GM12878 (cell line): ENCODE measurements at regions not wholly inside any gene's neighbourhood (a gene's known extent, or its start where the extent isn't known, plus 50 kb on each side); places are given as distances from the start of the nearest gene placed in this dataset.

Experiments used
- ATAC-seq: fragments of 200-7000 bp; cut with Tn5 transposase; 3 replicates; pipeline ENCODE4 v1.9.1; 2020; ENCODE audit warnings: mild to moderate bottlenecking, moderate library complexity
- BruUV-seq: library from RNA; stranded (reverse); fragments of 400-500 nt; replicated peaks from 2 replicates; lab custom pipeline; 2021; lab: Mats Ljungman, UMichigan
- CTCF ChIA-PET: fragments of 300-600 bp; sonication (Branson Sonifier 250); formaldehyde crosslinking; extraction: SDS; loops from one replicate; lab custom pipeline; 2021; ENCODE audit warnings: inconsistent platforms; lab: Yijun Ruan, JAX
- POLR2A ChIA-PET: fragments of 350-600 bp; formaldehyde crosslinking; extraction: SDS; loops from one replicate; lab custom pipeline; 2021; ENCODE audit warnings: inconsistent platforms; lab: Charles Lee
- RAD21 ChIA-PET: fragments of 300-600 bp; sonication (Branson Sonifier 250); formaldehyde crosslinking; loops from one replicate; lab custom pipeline; 2023; ENCODE audit warnings: antibody characterized with exemption; ENCODE audit not compliant: unreplicated experiment; lab: Charles Lee
- SMC1A ChIA-PET: fragments of 300-600 bp; sonication (Branson Sonifier 250); formaldehyde crosslinking; loops from one replicate; lab custom pipeline; 2023; ENCODE audit not compliant: unreplicated experiment, uncharacterized antibody; lab: Charles Lee
- DNase-seq: peaks from one replicate; pipeline ENCODE4 v3.0.0-alpha.2; 2011; ENCODE audit warnings: low read depth, low spot score
- FAIRE-seq: peaks from 3 replicates; lab custom pipeline; 2011; peaks lifted over from hg19 to GRCh38; lab: Jason Lieb, UNC
- H2AFZ ChIP-seq: 2 replicates; pipeline ENCODE4 v1.6.0; 2011; ENCODE audit warnings: low read depth, low read length, control low read depth; ENCODE audit not compliant: control insufficient read depth
- H3K27ac ChIP-seq: 2 replicates; pipeline ENCODE4 v1.5.1; 2011; ENCODE audit warnings: control low read depth; ENCODE audit not compliant: control insufficient read depth, insufficient read depth
- H3K27me3 ChIP-seq, 2 experiments: replicated peaks in 1 of 2; 2 replicates each; pipeline versions ENCODE4 v1.6.0 to v1.6.1; 2011; ENCODE audit warnings: low read length in 1 of 2; ENCODE audit not compliant: control insufficient read depth in 2 of 2, insufficient read depth in 2 of 2
- H3K36me3 ChIP-seq, 2 experiments: 2 replicates each; pipeline ENCODE4 v1.5.1; 2011; ENCODE audit warnings: low read length in 1 of 2; ENCODE audit not compliant: control insufficient read depth in 2 of 2, insufficient read depth in 2 of 2
- H3K4me1 ChIP-seq: 2 replicates; pipeline ENCODE4 v1.6.1; 2011; ENCODE audit warnings: mild to moderate bottlenecking, low read length, moderate library complexity, mixed read lengths; ENCODE audit not compliant: control insufficient read depth, insufficient read depth
- H3K4me2 ChIP-seq: 2 replicates; pipeline ENCODE4 v1.6.0; 2011; ENCODE audit warnings: control low read depth; ENCODE audit not compliant: control insufficient read depth, insufficient read depth
- H3K4me3 ChIP-seq: fragments of 200-600 bp; sonication (generic); 2 replicates; pipeline ENCODE4 v1.5.1; 2016
- H3K79me2 ChIP-seq: 2 replicates; pipeline ENCODE4 v1.6.0; 2011; ENCODE audit warnings: low read length; ENCODE audit not compliant: control insufficient read depth, insufficient read depth
- H3K9ac ChIP-seq: 2 replicates; pipeline ENCODE4 v1.8.0; 2011; ENCODE audit warnings: low read length, control low read depth, mixed read lengths; ENCODE audit not compliant: control insufficient read depth, insufficient read depth
- H3K9me3 ChIP-seq: replicated peaks from 3 replicates; pipeline ENCODE4 v1.5.1; 2011; ENCODE audit warnings: mild to moderate bottlenecking, low read length; ENCODE audit not compliant: control insufficient read depth, insufficient read depth
- H4K20me1 ChIP-seq: 2 replicates; pipeline ENCODE4 v1.6.0; 2011; ENCODE audit not compliant: control insufficient read depth, insufficient read depth
- BCL11A ChIP-seq: IDR thresholded peaks from 2 replicates; pipeline ENCODE4 v1.6.1; 2011; ENCODE audit warnings: low read depth, low read length
- FOXM1 ChIP-seq: IDR thresholded peaks from 2 replicates; pipeline ENCODE4 v1.6.1; 2012; ENCODE audit warnings: low read depth, mild to moderate bottlenecking, inconsistent platforms, low read length, moderate library complexity
- MEF2B ChIP-seq: fragments of 450-650 bp; IDR thresholded peaks from 2 replicates; pipeline ENCODE4 v1.6.1; 2018; ENCODE audit warnings: mild to moderate bottlenecking, moderate library complexity; ENCODE audit not compliant: partially characterized antibody, poor library complexity, severe bottlenecking
- PML ChIP-seq: IDR thresholded peaks from 2 replicates; pipeline ENCODE4 v1.6.1; 2012; ENCODE audit warnings: low read length, inconsistent platforms
- RB1 ChIP-seq: fragments of 450-650 bp; formaldehyde crosslinking; IDR thresholded peaks from 2 replicates; pipeline ENCODE4 v1.6.1; 2017; ENCODE audit warnings: mild to moderate bottlenecking, borderline replicate concordance
- SMC3 ChIP-seq: IDR thresholded peaks from 2 replicates; pipeline ENCODE4 v1.6.1; 2011; ENCODE audit warnings: low read length, improper control_type of control experiment, borderline replicate concordance
- SRF ChIP-seq, 2 experiments: IDR thresholded peaks; 2 replicates each; pipeline ENCODE4 v1.6.1; 2011; ENCODE audit warnings: low read depth in 2 of 2, low read length in 2 of 2, mild to moderate bottlenecking in 1 of 2, moderate library complexity in 1 of 2
- WRNIP1 ChIP-seq: IDR thresholded peaks from 2 replicates; pipeline ENCODE4 v1.6.1; 2011; ENCODE audit warnings: low read depth, low read length, improper control_type of control experiment, borderline replicate concordance
- YBX1 ChIP-seq: fragments of 450-650 bp; IDR thresholded peaks from 2 replicates; pipeline ENCODE4 v1.6.1; 2016; ENCODE audit warnings: antibody characterized with exemption
- WGBS: methylation state at CpG from one replicate; pipeline ENCODE4 v1.1.6; 2016; ENCODE audit warnings: low lambda C conversion rate; ENCODE audit not compliant: insufficient replicate concordance, insufficient coverage; ENCODE audit errors: missing lambda C conversion rate; 5-methylcytosine and 5-hydroxymethylcytosine counted together
- in situ Hi-C: fragments of 300-500 bp; cut with MboI; formaldehyde crosslinking; loops from 9 replicates; pipeline ENCODE4 v1.14.3; 2018; ENCODE audit warnings: mixed read lengths
- intact Hi-C: fragments of 100-400 bp; cut with micrococcal nuclease; formaldehyde crosslinking; loops from one replicate; pipeline ENCODE4 v1.14.2; 2022; ENCODE audit not compliant: unreplicated experiment
- TF ChIP-seq, protein P1 (sequence below): IDR thresholded peaks from 2 replicates; pipeline ENCODE4 v1.6.1; 2011; ENCODE audit warnings: low read depth, low read length, improper control_type of control experiment, borderline replicate concordance
- TF ChIP-seq, protein P2 (sequence below): fragments of 450-650 bp; IDR thresholded peaks from 2 replicates; pipeline ENCODE4 v1.6.1; 2017; ENCODE audit warnings: borderline replicate concordance
- TF ChIP-seq, protein P3 (sequence below): fragments of 450-650 bp; IDR thresholded peaks from 2 replicates; pipeline ENCODE4 v1.6.1; 2018; ENCODE audit warnings: borderline replicate concordance, mild to moderate bottlenecking; ENCODE audit not compliant: partially characterized antibody

DNA sequence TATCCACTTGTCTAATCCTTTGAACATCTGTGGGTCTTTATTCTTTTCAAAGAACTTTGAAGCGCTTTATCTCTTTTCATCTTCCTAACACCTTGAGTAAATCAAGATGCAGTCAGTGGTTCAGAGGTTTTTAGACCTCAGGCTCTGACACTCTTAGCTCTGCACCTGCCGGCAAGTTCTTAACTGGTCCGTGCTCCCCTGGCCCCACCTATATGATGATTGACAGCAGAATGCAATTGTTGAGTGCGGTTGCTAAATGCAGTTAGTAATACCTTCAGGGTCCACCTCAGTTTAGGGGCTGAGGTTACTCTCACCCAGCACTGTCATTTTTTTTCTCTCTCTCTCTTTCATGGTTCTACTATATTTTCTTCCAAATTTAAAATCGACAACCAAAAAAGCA lies 854.2 kb upstream of the AUTS2 start:
- ATAC-seq: no peak
- Histone ChIP-seq H3K4me1 (no peaks in the 10 kb centered on the region), H3K4me3 (no peak overlapping the region), H3K9me3 (no peaks in the 10 kb centered on the region), H3K27ac (no peak overlapping the region), H3K9ac (no peak overlapping the region), H3K4me2 (no peak overlapping the region), H4K20me1 (no peaks in the 10 kb centered on the region), H3K79me2 (no peaks in the 10 kb centered on the region), H2AFZ (no peak overlapping the region), H3K36me3 (no peaks in the 10 kb centered on the region), H3K27me3 (no peaks in the 10 kb centered on the region)
- ChIA-PET RAD21 (no interaction called here), POLR2A (no interaction called here), CTCF (no interaction called here), SMC1A (no interaction called here)
- DNase-seq: no peak
- intact Hi-C loops (no loop called here), in situ Hi-C loops (no loop called here)
- TF ChIP-seq PML: no peak
- WGBS: 44% methylated on average over 5 of the region's 5 CpGs
- no TSS peak for BruUV-seq
- no peak for FAIRE-seq

DNA sequence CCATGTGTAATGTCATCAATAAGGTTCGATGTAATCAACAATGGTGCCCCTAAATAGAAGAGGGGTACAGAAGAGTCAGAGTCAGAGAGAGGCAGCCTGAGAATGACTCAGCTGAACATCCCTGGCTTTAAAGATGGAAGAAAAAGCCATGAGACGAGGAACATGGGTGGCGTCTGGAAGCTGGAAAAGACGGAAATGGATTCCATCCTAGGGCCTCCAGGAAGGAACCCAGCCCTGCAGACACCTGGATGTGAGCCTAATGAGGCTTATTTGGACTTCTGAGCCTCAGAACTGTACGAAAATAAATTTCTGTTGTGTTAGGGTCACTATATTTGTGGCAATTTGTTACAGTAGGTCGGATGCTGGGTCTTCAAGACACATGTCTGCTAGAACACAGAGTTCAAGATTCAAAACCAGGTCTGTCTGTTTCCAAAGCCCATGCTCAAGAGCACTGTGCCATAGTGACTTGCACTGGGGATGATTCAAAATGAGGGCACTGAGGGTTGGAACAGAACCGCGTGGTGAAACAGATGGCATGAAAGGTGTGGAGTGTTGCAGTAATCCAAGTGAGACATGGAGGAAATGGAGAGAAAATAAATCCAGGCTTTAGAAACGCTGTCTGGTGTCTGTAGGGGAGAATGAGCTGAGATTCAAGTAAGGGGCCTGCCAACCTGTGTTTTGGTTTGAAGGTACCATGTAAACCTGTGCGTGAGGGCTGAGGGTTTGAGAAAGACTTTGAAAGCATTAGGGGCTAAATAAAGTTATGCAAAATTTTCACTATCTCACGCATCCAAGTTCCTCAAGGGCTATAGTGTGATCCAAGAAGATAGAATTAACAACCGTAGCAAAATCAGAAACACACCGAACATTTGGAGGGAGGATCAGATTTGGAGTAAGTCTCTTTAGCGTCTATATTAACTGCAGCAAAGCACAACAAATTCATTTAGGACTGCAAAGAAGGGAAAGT lies 849.1 kb upstream of the AUTS2 start:
- Histone ChIP-seq H2AFZ (no peak overlapping the region), H3K4me2 (no peak overlapping the region), H3K27me3 (no peaks in the 10 kb centered on the region), H3K4me1 (no peaks in the 10 kb centered on the region), H3K27ac (no peak overlapping the region), H3K9me3 (no peaks in the 10 kb centered on the region), H4K20me1 (no peaks in the 10 kb centered on the region), H3K36me3 (no peaks in the 10 kb centered on the region), H3K4me3 (no peak overlapping the region), H3K9ac (no peak overlapping the region), H3K79me2 (no peaks in the 10 kb centered on the region)
- ChIA-PET CTCF (no interaction called here), SMC1A (no interaction called here), POLR2A (no interaction called here), RAD21 (no interaction called here)
- FAIRE-seq (no peak), ATAC-seq (no peak), DNase-seq (no peak)
- intact Hi-C loops: no loop called here
- in situ Hi-C loops: no loop called here
- BruUV-seq: no TSS peak
- WGBS: 29% methylated on average over 14 of the region's 14 CpGs
- no peak for TF ChIP-seq RB1
- TF ChIP-seq, protein P1, sequence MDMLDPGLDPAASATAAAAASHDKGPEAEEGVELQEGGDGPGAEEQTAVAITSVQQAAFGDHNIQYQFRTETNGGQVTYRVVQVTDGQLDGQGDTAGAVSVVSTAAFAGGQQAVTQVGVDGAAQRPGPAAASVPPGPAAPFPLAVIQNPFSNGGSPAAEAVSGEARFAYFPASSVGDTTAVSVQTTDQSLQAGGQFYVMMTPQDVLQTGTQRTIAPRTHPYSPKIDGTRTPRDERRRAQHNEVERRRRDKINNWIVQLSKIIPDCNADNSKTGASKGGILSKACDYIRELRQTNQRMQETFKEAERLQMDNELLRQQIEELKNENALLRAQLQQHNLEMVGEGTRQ: no peak
- TF ChIP-seq, protein P2, sequence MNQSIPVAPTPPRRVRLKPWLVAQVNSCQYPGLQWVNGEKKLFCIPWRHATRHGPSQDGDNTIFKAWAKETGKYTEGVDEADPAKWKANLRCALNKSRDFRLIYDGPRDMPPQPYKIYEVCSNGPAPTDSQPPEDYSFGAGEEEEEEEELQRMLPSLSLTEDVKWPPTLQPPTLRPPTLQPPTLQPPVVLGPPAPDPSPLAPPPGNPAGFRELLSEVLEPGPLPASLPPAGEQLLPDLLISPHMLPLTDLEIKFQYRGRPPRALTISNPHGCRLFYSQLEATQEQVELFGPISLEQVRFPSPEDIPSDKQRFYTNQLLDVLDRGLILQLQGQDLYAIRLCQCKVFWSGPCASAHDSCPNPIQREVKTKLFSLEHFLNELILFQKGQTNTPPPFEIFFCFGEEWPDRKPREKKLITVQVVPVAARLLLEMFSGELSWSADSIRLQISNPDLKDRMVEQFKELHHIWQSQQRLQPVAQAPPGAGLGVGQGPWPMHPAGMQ: no peak
- TF ChIP-seq, protein P3, sequence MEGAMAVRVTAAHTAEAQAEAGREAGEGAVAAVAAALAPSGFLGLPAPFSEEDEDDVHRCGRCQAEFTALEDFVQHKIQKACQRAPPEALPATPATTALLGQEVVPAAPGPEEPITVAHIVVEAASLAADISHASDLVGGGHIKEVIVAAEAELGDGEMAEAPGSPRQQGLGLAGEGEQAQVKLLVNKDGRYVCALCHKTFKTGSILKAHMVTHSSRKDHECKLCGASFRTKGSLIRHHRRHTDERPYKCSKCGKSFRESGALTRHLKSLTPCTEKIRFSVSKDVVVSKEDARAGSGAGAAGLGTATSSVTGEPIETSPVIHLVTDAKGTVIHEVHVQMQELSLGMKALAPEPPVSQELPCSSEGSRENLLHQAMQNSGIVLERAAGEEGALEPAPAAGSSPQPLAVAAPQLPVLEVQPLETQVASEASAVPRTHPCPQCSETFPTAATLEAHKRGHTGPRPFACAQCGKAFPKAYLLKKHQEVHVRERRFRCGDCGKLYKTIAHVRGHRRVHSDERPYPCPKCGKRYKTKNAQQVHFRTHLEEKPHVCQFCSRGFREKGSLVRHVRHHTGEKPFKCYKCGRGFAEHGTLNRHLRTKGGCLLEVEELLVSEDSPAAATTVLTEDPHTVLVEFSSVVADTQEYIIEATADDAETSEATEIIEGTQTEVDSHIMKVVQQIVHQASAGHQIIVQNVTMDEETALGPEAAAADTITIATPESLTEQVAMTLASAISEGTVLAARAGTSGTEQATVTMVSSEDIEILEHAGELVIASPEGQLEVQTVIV: no peak
- no peak for TF ChIP-seq YBX1
- no peak for TF ChIP-seq MEF2B
- no peak for TF ChIP-seq SMC3
- TF ChIP-seq BCL11A: no peak
- no peak for TF ChIP-seq FOXM1
- no peak for TF ChIP-seq WRNIP1
- no peak for TF ChIP-seq SRF (IDR thresholded peaks at IDR 0.05; ENCODE audit: low read depth in 2 of 2, low read length in 2 of 2)
